ENCODE measurements at regions not wholly inside any gene's neighbourhood (a gene's known extent, or its start where the extent isn't known, plus 50 kb on each side); places are given as distances from the start of the nearest gene placed in this dataset.

- Histone ChIP-seq H3K36me3 (ENCODE audit: control insufficient read depth, insufficient read depth, low read length) (no peaks in the 10 kb centered on the region), H3K4me1 (ENCODE audit: control insufficient read depth, insufficient read depth, low read length) (no peaks in the 10 kb centered on the region), H3K27ac (ENCODE audit: insufficient read depth, low read depth, low read length, poor library complexity, severe bottlenecking) (no peak overlapping the region), H3K4me3 (ENCODE audit: insufficient read depth, low read depth, low read length) (no peak overlapping the region), H3K9me3 (ENCODE audit: control insufficient read depth, low read length) (no peaks in the 10 kb centered on the region), H3K27me3 (ENCODE audit: control insufficient read depth, insufficient read depth, low read length, poor library complexity, severe bottlenecking) (no peaks in the 10 kb centered on the region)
- 92 to 93% methylated on average over 6 of the region's 6 CpGs for WGBS, 2 experiments
Measured at GRCh38 chr7:41107938-41108448, 594.9 kb downstream of the INHBA start.

- no peaks in the 10 kb centered on the region for H3K4me1 ChIP-seq (ENCODE audit: control insufficient read depth, insufficient read depth, low read length)
- no peaks in the 10 kb centered on the region for H3K36me3 ChIP-seq (ENCODE audit: control insufficient read depth, insufficient read depth, low read length)
- H3K9me3 ChIP-seq (ENCODE audit: control insufficient read depth, low read length) = no peaks in the 10 kb centered on the region
- no peak overlapping the region for H3K4me3 ChIP-seq (ENCODE audit: insufficient read depth, low read depth, low read length)
- no peaks in the 10 kb centered on the region for H3K27me3 ChIP-seq (ENCODE audit: control insufficient read depth, insufficient read depth, low read length, poor library complexity, severe bottlenecking)
- no peak overlapping the region for H3K27ac ChIP-seq (ENCODE audit: insufficient read depth, low read depth, low read length, poor library complexity, severe bottlenecking)
- 86 to 87% methylated on average over 8 of the region's 8 CpGs for WGBS, 2 experiments
Measured at GRCh38 chr7:41107330-41107937, 595.5 kb downstream of the INHBA start.

DNA sequence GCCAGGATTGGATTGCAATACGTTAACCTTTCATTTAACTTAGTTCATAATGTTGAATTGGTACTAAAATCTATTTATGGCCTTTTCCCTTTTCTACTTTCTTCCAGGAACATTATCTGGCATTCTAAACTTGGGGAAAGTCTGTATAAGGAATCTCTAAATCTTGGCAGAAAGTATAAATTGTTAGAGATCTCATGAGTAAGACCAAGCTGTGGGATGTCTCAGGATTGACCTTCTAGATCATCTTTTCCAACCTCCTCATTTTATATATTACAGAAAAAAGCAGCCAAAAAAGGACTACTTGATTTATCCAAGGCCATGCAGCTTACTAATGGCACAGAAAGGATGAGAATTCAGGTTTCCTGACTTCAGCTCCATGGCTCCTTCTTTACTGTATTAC is 598.3 kb downstream of the INHBA start:
- no peak overlapping the region for H3K27ac ChIP-seq (ENCODE audit: insufficient read depth, low read depth, low read length, poor library complexity, severe bottlenecking)
- no peaks in the 10 kb centered on the region for H3K36me3 ChIP-seq (ENCODE audit: control insufficient read depth, insufficient read depth, low read length)
- H3K9me3 ChIP-seq (ENCODE audit: control insufficient read depth, low read length) = no peaks in the 10 kb centered on the region
- WGBS, 2 experiments = 63% methylated on average over 1 of the region's 1 CpG; no CpG with 5 or more reads in 1 of the 2 experiments
- H3K4me1 ChIP-seq (ENCODE audit: control insufficient read depth, insufficient read depth, low read length) = no peaks in the 10 kb centered on the region
- no peak overlapping the region for H3K4me3 ChIP-seq (ENCODE audit: insufficient read depth, low read depth, low read length)
- no peaks in the 10 kb centered on the region for H3K27me3 ChIP-seq (ENCODE audit: control insufficient read depth, insufficient read depth, low read length, poor library complexity, severe bottlenecking)

DNA sequence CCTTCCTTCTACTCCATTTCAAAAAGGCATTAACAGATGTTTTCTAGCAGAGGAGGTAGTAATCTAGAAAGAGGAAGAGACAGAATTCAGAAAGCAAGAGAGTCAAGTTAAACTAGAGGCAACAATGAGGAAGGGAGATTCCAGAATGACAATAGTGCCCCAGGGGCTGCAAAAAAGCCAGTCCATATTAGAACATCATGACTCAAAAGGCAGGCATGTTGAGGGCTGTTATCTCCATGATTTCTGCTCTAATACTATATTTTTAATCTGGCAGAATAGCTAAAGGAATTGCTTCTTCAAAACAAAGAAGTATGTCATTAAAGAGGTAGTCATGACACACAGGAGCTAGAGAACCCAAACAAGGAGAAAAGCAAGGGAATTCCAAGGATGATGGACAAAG is 599.6 kb downstream of the INHBA start:
- Histone ChIP-seq H3K4me3 (ENCODE audit: insufficient read depth, low read depth, low read length) (no peak overlapping the region), H3K27me3 (ENCODE audit: control insufficient read depth, insufficient read depth, low read length, poor library complexity, severe bottlenecking) (no peaks in the 10 kb centered on the region), H3K27ac (ENCODE audit: insufficient read depth, low read depth, low read length, poor library complexity, severe bottlenecking) (no peak overlapping the region), H3K36me3 (ENCODE audit: control insufficient read depth, insufficient read depth, low read length) (no peaks in the 10 kb centered on the region), H3K4me1 (ENCODE audit: control insufficient read depth, insufficient read depth, low read length) (no peaks in the 10 kb centered on the region), H3K9me3 (ENCODE audit: control insufficient read depth, low read length) (no peaks in the 10 kb centered on the region)

DNA sequence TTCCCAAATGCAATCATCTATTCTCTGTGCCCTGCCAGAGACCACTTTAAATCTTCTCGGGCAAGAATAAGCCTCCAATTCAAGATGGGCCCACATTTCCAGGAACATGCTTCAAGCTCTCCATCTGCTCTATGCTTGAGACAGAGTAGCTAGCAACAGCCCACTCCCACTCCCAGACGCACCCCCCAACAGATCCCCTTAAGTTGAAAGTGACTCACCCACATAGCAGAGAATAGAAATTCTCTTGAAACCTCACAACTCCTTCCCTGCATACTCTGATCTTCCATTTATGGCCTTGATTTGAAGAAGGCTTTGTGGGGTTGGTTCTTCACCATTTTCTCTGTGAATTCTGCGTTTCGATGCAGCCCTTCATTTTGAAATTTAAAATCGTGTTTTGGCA is 604.0 kb downstream of the INHBA start:
- Histone ChIP-seq H3K36me3 (ENCODE audit: control insufficient read depth, insufficient read depth, low read length) (no peaks in the 10 kb centered on the region), H3K27ac (ENCODE audit: insufficient read depth, low read depth, low read length, poor library complexity, severe bottlenecking) (no peak overlapping the region), H3K9me3 (ENCODE audit: control insufficient read depth, low read length) (no peaks in the 10 kb centered on the region), H3K4me3 (ENCODE audit: insufficient read depth, low read depth, low read length) (no peak overlapping the region), H3K4me1 (ENCODE audit: control insufficient read depth, insufficient read depth, low read length) (no peaks in the 10 kb centered on the region), H3K27me3 (ENCODE audit: control insufficient read depth, insufficient read depth, low read length, poor library complexity, severe bottlenecking) (no peaks in the 10 kb centered on the region)
- WGBS, 2 experiments = 94 to 95% methylated on average over 5 of the region's 5 CpGs

GRCh38 chr7:41098402-41098801 is 604.5 kb downstream of the INHBA start:
- no peaks in the 10 kb centered on the region for H3K27me3 ChIP-seq (ENCODE audit: control insufficient read depth, insufficient read depth, low read length, poor library complexity, severe bottlenecking)
- WGBS, 2 experiments = 81 to 85% methylated on average over 4 of the region's 4 CpGs
- H3K9me3 ChIP-seq (ENCODE audit: control insufficient read depth, low read length) = no peaks in the 10 kb centered on the region
- H3K4me3 ChIP-seq (ENCODE audit: insufficient read depth, low read depth, low read length) = no peak overlapping the region
- no peak overlapping the region for H3K27ac ChIP-seq (ENCODE audit: insufficient read depth, low read depth, low read length, poor library complexity, severe bottlenecking)
- H3K4me1 ChIP-seq (ENCODE audit: control insufficient read depth, insufficient read depth, low read length) = no peaks in the 10 kb centered on the region
- no peaks in the 10 kb centered on the region for H3K36me3 ChIP-seq (ENCODE audit: control insufficient read depth, insufficient read depth, low read length)

GRCh38 chr7:41097501-41097900 is 605.4 kb downstream of the INHBA start:
- H3K9me3 ChIP-seq (ENCODE audit: control insufficient read depth, low read length) = no peaks in the 10 kb centered on the region
- no peaks in the 10 kb centered on the region for H3K36me3 ChIP-seq (ENCODE audit: control insufficient read depth, insufficient read depth, low read length)
- H3K4me1 ChIP-seq (ENCODE audit: control insufficient read depth, insufficient read depth, low read length) = no peaks in the 10 kb centered on the region
- no peak overlapping the region for H3K4me3 ChIP-seq (ENCODE audit: insufficient read depth, low read depth, low read length)
- no peak overlapping the region for H3K27ac ChIP-seq (ENCODE audit: insufficient read depth, low read depth, low read length, poor library complexity, severe bottlenecking)
- WGBS, 2 experiments = 93 to 95% methylated on average over 6 of the region's 6 CpGs
- H3K27me3 ChIP-seq (ENCODE audit: control insufficient read depth, insufficient read depth, low read length, poor library complexity, severe bottlenecking) = no peaks in the 10 kb centered on the region

DNA sequence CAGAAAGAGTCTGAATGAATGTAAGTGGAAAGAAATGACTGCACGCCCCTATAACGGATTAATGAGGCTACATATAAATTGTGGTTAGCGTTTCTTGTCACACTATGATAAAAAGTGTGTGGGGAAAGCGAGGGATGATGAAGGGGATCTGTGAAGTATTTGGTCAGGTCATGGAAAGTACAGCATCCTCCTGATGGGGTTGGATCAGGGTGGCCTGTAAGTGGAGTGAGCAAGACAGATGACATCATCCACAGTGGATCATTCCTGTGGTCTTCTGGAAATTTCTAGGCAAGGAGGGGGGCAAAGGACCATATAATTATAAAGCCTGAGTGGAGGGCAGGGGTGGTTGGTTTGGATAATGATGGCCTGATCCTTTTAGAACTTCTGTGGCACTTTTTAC is 606.0 kb downstream of the INHBA start:
- 94 to 98% methylated on average over 4 of the region's 4 CpGs for WGBS, 2 experiments
- Histone ChIP-seq H3K27me3 (ENCODE audit: control insufficient read depth, insufficient read depth, low read length, poor library complexity, severe bottlenecking) (no peaks in the 10 kb centered on the region), H3K4me1 (ENCODE audit: control insufficient read depth, insufficient read depth, low read length) (no peaks in the 10 kb centered on the region), H3K9me3 (ENCODE audit: control insufficient read depth, low read length) (no peaks in the 10 kb centered on the region), H3K36me3 (ENCODE audit: control insufficient read depth, insufficient read depth, low read length) (no peaks in the 10 kb centered on the region), H3K4me3 (ENCODE audit: insufficient read depth, low read depth, low read length) (no peak overlapping the region), H3K27ac (ENCODE audit: insufficient read depth, low read depth, low read length, poor library complexity, severe bottlenecking) (no peak overlapping the region)

DNA sequence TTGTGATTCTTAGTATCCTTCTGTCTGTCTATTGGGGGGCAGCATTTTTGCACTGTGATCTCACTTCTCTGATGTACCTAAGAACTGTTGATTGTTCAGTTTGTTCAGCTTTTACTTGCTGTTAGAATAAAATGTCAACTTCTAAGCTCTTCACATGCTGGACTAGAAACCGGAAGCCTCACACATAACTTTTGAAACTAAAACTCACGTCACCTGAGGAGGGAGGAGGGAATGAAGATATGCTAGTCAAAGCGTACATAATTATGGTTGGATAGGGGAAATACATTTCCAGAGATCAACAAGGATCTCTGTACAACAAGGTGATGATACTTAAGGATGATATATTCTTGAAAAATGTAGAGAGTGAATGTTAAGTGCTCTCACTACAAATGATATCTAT is 609.7 kb downstream of the INHBA start:
- Histone ChIP-seq H3K4me3 (ENCODE audit: insufficient read depth, low read depth, low read length) (no peak overlapping the region), H3K27me3 (ENCODE audit: control insufficient read depth, insufficient read depth, low read length, poor library complexity, severe bottlenecking) (no peaks in the 10 kb centered on the region), H3K9me3 (ENCODE audit: control insufficient read depth, low read length) (no peaks in the 10 kb centered on the region), H3K36me3 (ENCODE audit: control insufficient read depth, insufficient read depth, low read length) (no peaks in the 10 kb centered on the region), H3K27ac (ENCODE audit: insufficient read depth, low read depth, low read length, poor library complexity, severe bottlenecking) (no peak overlapping the region), H3K4me1 (ENCODE audit: control insufficient read depth, insufficient read depth, low read length) (no peaks in the 10 kb centered on the region)
- WGBS, 2 experiments = 91 to 96% methylated on average over 2 to 3 of the region's 3 CpGs

GRCh38 chr7:41085244-41085643 is 617.6 kb downstream of the INHBA start:
- H3K36me3 ChIP-seq (ENCODE audit: control insufficient read depth, insufficient read depth, low read length) = no peaks in the 10 kb centered on the region
- H3K9me3 ChIP-seq (ENCODE audit: control insufficient read depth, low read length) = no peaks in the 10 kb centered on the region
- WGBS, 2 experiments = 96 to 100% methylated on average over 1 to 2 of the region's 2 CpGs
- no peak overlapping the region for H3K27ac ChIP-seq (ENCODE audit: insufficient read depth, low read depth, low read length, poor library complexity, severe bottlenecking)
- no peaks in the 10 kb centered on the region for H3K4me1 ChIP-seq (ENCODE audit: control insufficient read depth, insufficient read depth, low read length)
- H3K4me3 ChIP-seq (ENCODE audit: insufficient read depth, low read depth, low read length) = no peak overlapping the region
- no peaks in the 10 kb centered on the region for H3K27me3 ChIP-seq (ENCODE audit: control insufficient read depth, insufficient read depth, low read length, poor library complexity, severe bottlenecking)

DNA sequence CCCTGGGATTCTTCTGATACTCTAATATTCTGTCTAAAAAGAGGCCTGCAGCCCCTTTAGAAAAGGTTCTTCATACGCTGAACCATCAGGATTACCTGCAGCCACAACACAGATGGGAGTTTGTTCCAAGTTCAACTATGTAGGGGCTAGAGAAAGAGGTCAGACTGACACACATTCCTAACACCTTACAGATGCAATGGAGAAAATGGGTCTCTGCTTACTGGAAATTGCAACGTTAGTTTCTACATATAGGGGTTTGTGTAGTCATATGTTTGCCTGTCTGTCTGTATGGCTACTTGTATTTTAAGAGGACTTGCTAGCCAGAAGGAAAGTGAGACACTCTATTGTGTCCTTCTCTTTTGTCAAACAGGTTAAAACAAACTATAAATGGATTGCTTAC is 618.5 kb downstream of the INHBA start:
- H3K9me3 ChIP-seq (ENCODE audit: control insufficient read depth, low read length) = no peaks in the 10 kb centered on the region
- no peaks in the 10 kb centered on the region for H3K27me3 ChIP-seq (ENCODE audit: control insufficient read depth, insufficient read depth, low read length, poor library complexity, severe bottlenecking)
- H3K27ac ChIP-seq (ENCODE audit: insufficient read depth, low read depth, low read length, poor library complexity, severe bottlenecking) = no peak overlapping the region
- H3K4me3 ChIP-seq (ENCODE audit: insufficient read depth, low read depth, low read length) = no peak overlapping the region
- no peaks in the 10 kb centered on the region for H3K36me3 ChIP-seq (ENCODE audit: control insufficient read depth, insufficient read depth, low read length)
- WGBS, 2 experiments = 90 to 100% methylated on average over 2 of the region's 2 CpGs
- no peaks in the 10 kb centered on the region for H3K4me1 ChIP-seq (ENCODE audit: control insufficient read depth, insufficient read depth, low read length)
